SU-DHL-6 (cell line): ENCODE measurements at regions not wholly inside any gene's neighbourhood (a gene's known extent, or its start where the extent isn't known, plus 50 kb on each side); places are given as distances from the start of the nearest gene placed in this dataset.

Source experiments
- CTCF ChIP-seq: fragments of 200-600 bp; sonication (generic); IDR thresholded peaks from one replicate; pipeline ENCODE4 v1.5.1; 2017; ENCODE audit warnings: antibody characterized with exemption, mild to moderate bottlenecking, low read length, moderate library complexity; ENCODE audit not compliant: insufficient read depth, poor library complexity, severe bottlenecking
- EZH2phosphoT487 ChIP-seq: fragments of 200-600 bp; sonication (generic), shearing (Covaris generic); conservative IDR thresholded peaks from 2 replicates; pipeline ENCODE4 v1.6.1; 2018; ENCODE audit warnings: mild to moderate bottlenecking, antibody characterized with exemption, low read length, moderate library complexity, mixed read lengths

GRCh38 chr6:132231121-132231884 lies 170.0 kb downstream of the MOXD1 start:
- TF ChIP-seq CTCF, result no peak
- TF ChIP-seq EZH2phosphoT487, result no peak
